GM12878 (cell line): ENCODE measurements at regions not wholly inside any gene's neighbourhood (a gene's known extent, or its start where the extent isn't known, plus 50 kb on each side); places are given as distances from the start of the nearest gene placed in this dataset.
"Not testable (repeated sequence)": the region's sequence is repeated elsewhere in the genome, so short reads cannot be mapped to it uniquely, and the experiment has no call there.

ENCODE experiments used
- ATAC-seq: fragments of 200-7000 bp; cut with Tn5 transposase; 3 replicates; pipeline ENCODE4 v1.9.1; 2020; ENCODE audit warnings: mild to moderate bottlenecking, moderate library complexity
- BruUV-seq: library from RNA; stranded (reverse); fragments of 400-500 nt; replicated peaks from 2 replicates; lab custom pipeline; 2021; lab: Mats Ljungman, UMichigan
- CTCF ChIA-PET: fragments of 300-600 bp; sonication (Branson Sonifier 250); formaldehyde crosslinking; extraction: SDS; loops from one replicate; lab custom pipeline; 2021; ENCODE audit warnings: inconsistent platforms; lab: Yijun Ruan, JAX
- POLR2A ChIA-PET: fragments of 350-600 bp; formaldehyde crosslinking; extraction: SDS; loops from one replicate; lab custom pipeline; 2021; ENCODE audit warnings: inconsistent platforms; lab: Charles Lee
- RAD21 ChIA-PET: fragments of 300-600 bp; sonication (Branson Sonifier 250); formaldehyde crosslinking; loops from one replicate; lab custom pipeline; 2023; ENCODE audit warnings: antibody characterized with exemption; ENCODE audit not compliant: unreplicated experiment; lab: Charles Lee
- SMC1A ChIA-PET: fragments of 300-600 bp; sonication (Branson Sonifier 250); formaldehyde crosslinking; loops from one replicate; lab custom pipeline; 2023; ENCODE audit not compliant: unreplicated experiment, uncharacterized antibody; lab: Charles Lee
- DNase-seq: peaks from one replicate; pipeline ENCODE4 v3.0.0-alpha.2; 2011; ENCODE audit warnings: low read depth, low spot score
- FAIRE-seq: peaks from 3 replicates; lab custom pipeline; 2011; peaks lifted over from hg19 to GRCh38; lab: Jason Lieb, UNC
- H2AFZ ChIP-seq: 2 replicates; pipeline ENCODE4 v1.6.0; 2011; ENCODE audit warnings: low read depth, low read length, control low read depth; ENCODE audit not compliant: control insufficient read depth
- H3K27ac ChIP-seq: 2 replicates; pipeline ENCODE4 v1.5.1; 2011; ENCODE audit warnings: control low read depth; ENCODE audit not compliant: control insufficient read depth, insufficient read depth
- H3K27me3 ChIP-seq, 2 experiments: replicated peaks in 1 of 2; 2 replicates each; pipeline versions ENCODE4 v1.6.0 to v1.6.1; 2011; ENCODE audit warnings: low read length in 1 of 2; ENCODE audit not compliant: control insufficient read depth in 2 of 2, insufficient read depth in 2 of 2
- H3K36me3 ChIP-seq, 2 experiments: 2 replicates each; pipeline ENCODE4 v1.5.1; 2011; ENCODE audit warnings: low read length in 1 of 2; ENCODE audit not compliant: control insufficient read depth in 2 of 2, insufficient read depth in 2 of 2
- H3K4me1 ChIP-seq: 2 replicates; pipeline ENCODE4 v1.6.1; 2011; ENCODE audit warnings: mild to moderate bottlenecking, low read length, moderate library complexity, mixed read lengths; ENCODE audit not compliant: control insufficient read depth, insufficient read depth
- H3K4me2 ChIP-seq: 2 replicates; pipeline ENCODE4 v1.6.0; 2011; ENCODE audit warnings: control low read depth; ENCODE audit not compliant: control insufficient read depth, insufficient read depth
- H3K4me3 ChIP-seq: fragments of 200-600 bp; sonication (generic); 2 replicates; pipeline ENCODE4 v1.5.1; 2016
- H3K79me2 ChIP-seq: 2 replicates; pipeline ENCODE4 v1.6.0; 2011; ENCODE audit warnings: low read length; ENCODE audit not compliant: control insufficient read depth, insufficient read depth
- H3K9ac ChIP-seq: 2 replicates; pipeline ENCODE4 v1.8.0; 2011; ENCODE audit warnings: low read length, control low read depth, mixed read lengths; ENCODE audit not compliant: control insufficient read depth, insufficient read depth
- H3K9me3 ChIP-seq: replicated peaks from 3 replicates; pipeline ENCODE4 v1.5.1; 2011; ENCODE audit warnings: mild to moderate bottlenecking, low read length; ENCODE audit not compliant: control insufficient read depth, insufficient read depth
- H4K20me1 ChIP-seq: 2 replicates; pipeline ENCODE4 v1.6.0; 2011; ENCODE audit not compliant: control insufficient read depth, insufficient read depth
- BCL11A ChIP-seq: IDR thresholded peaks from 2 replicates; pipeline ENCODE4 v1.6.1; 2011; ENCODE audit warnings: low read depth, low read length
- GABPA ChIP-seq: IDR thresholded peaks from 2 replicates; pipeline ENCODE4 v1.6.1; 2014; ENCODE audit warnings: antibody characterized with exemption, low read depth, mild to moderate bottlenecking, inconsistent platforms
- KAT2A ChIP-seq: conservative IDR thresholded peaks from 2 replicates; pipeline ENCODE4 v1.6.1; 2011; ENCODE audit warnings: low read depth, low read length; ENCODE audit not compliant: control insufficient read depth
- SIN3A ChIP-seq: IDR thresholded peaks from 2 replicates; pipeline ENCODE4 v1.6.1; 2012; ENCODE audit warnings: low read depth, low read length, improper control_type of control experiment
- TCF3 ChIP-seq: IDR thresholded peaks from 2 replicates; pipeline ENCODE4 v1.6.1; 2012; ENCODE audit warnings: low read depth, mild to moderate bottlenecking, low read length, borderline replicate concordance; ENCODE audit not compliant: insufficient read depth
- WGBS: methylation state at CpG from one replicate; pipeline ENCODE4 v1.1.6; 2016; ENCODE audit warnings: low lambda C conversion rate; ENCODE audit not compliant: insufficient replicate concordance, insufficient coverage; ENCODE audit errors: missing lambda C conversion rate; 5-methylcytosine and 5-hydroxymethylcytosine counted together
- in situ Hi-C: fragments of 300-500 bp; cut with MboI; formaldehyde crosslinking; loops from 9 replicates; pipeline ENCODE4 v1.14.3; 2018; ENCODE audit warnings: mixed read lengths
- intact Hi-C: fragments of 100-400 bp; cut with micrococcal nuclease; formaldehyde crosslinking; loops from one replicate; pipeline ENCODE4 v1.14.2; 2022; ENCODE audit not compliant: unreplicated experiment
- TF ChIP-seq, protein P1 (sequence below): fragments of 450-650 bp; IDR thresholded peaks from 2 replicates; pipeline ENCODE4 v1.6.1; 2017; ENCODE audit warnings: mild to moderate bottlenecking, moderate library complexity

DNA sequence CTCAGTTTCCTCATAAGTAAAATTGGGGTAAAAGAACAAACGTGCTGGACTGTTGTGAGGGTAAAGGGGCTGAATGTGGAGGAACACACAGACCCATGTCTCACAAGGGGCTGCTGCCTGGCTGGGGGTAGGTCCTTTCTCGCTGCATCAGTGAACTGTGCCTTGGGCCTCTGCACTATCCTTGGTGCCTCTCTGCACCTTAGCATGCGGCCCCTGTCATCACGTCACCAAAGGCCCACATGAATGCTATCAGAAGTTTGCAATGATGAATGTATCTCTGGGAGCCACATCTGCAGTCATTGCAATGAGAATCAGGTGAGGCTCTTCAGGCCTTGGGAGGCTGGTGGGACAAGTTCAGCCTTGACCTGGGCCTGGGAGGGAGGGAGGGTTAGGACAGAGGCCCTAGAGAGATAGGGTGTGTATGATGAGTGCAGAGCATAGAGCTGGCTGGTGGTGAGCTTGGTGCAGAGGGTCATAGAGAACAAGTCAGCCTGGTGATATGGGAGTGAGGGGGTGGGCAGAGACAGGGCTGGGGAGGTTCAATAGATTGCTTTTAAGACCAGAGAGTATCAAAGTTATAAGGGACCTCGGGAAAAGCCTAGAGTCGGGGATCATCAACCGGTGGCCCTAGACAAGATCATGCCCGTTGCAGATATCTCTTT lies 308.4 kb downstream of the RPS24 start (continued):
- TF ChIP-seq, protein P1, sequence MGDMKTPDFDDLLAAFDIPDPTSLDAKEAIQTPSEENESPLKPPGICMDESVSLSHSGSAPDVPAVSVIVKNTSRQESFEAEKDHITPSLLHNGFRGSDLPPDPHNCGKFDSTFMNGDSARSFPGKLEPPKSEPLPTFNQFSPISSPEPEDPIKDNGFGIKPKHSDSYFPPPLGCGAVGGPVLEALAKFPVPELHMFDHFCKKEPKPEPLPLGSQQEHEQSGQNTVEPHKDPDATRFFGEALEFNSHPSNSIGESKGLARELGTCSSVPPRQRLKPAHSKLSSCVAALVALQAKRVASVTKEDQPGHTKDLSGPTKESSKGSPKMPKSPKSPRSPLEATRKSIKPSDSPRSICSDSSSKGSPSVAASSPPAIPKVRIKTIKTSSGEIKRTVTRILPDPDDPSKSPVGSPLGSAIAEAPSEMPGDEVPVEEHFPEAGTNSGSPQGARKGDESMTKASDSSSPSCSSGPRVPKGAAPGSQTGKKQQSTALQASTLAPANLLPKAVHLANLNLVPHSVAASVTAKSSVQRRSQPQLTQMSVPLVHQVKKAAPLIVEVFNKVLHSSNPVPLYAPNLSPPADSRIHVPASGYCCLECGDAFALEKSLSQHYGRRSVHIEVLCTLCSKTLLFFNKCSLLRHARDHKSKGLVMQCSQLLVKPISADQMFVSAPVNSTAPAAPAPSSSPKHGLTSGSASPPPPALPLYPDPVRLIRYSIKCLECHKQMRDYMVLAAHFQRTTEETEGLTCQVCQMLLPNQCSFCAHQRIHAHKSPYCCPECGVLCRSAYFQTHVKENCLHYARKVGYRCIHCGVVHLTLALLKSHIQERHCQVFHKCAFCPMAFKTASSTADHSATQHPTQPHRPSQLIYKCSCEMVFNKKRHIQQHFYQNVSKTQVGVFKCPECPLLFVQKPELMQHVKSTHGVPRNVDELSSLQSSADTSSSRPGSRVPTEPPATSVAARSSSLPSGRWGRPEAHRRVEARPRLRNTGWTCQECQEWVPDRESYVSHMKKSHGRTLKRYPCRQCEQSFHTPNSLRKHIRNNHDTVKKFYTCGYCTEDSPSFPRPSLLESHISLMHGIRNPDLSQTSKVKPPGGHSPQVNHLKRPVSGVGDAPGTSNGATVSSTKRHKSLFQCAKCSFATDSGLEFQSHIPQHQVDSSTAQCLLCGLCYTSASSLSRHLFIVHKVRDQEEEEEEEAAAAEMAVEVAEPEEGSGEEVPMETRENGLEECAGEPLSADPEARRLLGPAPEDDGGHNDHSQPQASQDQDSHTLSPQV, result no peak
- TF ChIP-seq TCF3 (no peak), GABPA (no peak)
- TF ChIP-seq, all 136 proteins: peak for 0

DNA sequence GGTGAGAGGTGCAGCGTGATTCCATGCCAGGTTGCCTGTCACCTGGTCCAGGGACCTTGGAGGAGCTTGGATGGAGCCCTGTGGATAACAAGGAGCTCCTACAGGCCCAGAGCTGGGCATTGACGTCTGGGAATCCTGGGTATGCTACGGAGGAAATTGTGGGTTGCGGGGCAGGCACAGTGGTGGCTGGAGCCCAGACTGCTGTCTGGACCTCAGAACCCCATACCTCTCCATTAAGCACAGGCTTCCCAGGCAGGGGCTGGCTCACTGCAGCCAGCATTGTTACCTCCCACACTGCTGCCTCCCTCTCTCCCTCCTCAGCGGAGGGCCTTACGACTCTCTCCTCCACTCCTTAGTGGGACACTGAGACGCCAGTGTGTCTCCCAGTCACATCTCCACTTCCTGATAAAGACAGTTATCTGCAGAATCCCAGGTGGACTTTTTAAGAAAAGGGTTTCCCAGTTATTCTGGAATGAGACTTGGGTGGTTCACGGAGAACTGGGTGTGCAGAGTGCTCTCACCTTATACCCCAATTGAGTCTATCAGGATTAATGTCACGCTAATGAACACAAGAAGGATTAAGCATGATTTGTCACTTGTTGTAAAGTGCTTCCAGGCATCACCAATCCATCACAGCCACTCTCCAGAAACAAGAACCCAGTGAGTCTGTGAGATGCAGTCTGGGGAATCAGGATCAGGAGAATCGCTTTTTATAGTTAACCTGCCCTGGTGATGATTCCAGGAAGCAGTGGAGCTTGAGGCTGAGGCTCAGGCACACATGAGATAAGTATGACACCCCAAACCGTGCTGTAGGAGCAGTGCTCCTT lies 309.4 kb downstream of the RPS24 start:
- in situ Hi-C loops (no loop called here), intact Hi-C loops (no loop called here)
- Histone ChIP-seq H3K9me3 (no peaks in the 10 kb centered on the region), H3K36me3 (no peaks in the 10 kb centered on the region), H2AFZ (no peak overlapping the region), H3K4me3 (no peak overlapping the region), H3K9ac (no peak overlapping the region), H3K27me3 (no peaks in the 10 kb centered on the region; a peak in 2 of 4 replicates), H3K4me1 (no peaks in the 10 kb centered on the region), H3K4me2 (no peak overlapping the region), H3K27ac (no peak overlapping the region), H3K79me2 (no peaks in the 10 kb centered on the region), H4K20me1 (no peaks in the 10 kb centered on the region)
- 28% methylated on average over 11 of the region's 11 CpGs for WGBS
- ATAC-seq (no peak), DNase-seq (no peak), FAIRE-seq (no peak)
- POLR2A ChIA-PET, result no interaction called here
- no TSS peak for BruUV-seq
- SMC1A ChIA-PET, result no interaction called here
- CTCF ChIA-PET, result no interaction called here
- RAD21 ChIA-PET, result no interaction called here
- TF ChIP-seq KAT2A (no peak), SIN3A (no peak), BCL11A (no peak)
- TF ChIP-seq, all 136 proteins: peak for 0

DNA sequence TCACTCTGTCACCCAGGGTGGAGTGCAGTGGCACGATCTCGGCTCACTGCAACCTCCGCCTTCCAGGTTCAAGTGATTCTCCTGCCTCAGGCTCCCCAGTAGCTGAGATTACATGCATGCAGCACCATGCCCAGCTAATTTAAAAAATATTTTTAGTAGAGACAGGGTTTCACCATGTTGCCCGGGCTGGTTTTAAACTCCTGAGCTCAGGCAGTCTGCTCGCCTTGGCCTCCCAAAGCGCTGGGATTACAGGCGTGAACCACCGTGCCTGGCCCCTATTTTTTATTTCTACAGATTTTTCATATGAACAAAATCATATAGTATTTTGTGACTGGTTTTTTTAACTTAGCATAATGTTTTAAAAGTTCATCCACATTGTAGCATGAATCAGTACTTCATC lies 310.6 kb downstream of the RPS24 start:
- CTCF ChIA-PET, ATAC-seq, DNase-seq, H3K79me2 ChIP-seq, POLR2A ChIA-PET, RAD21 ChIA-PET, H3K27ac ChIP-seq, H2AFZ ChIP-seq, H3K9me3 ChIP-seq, H3K4me1 ChIP-seq, H4K20me1 ChIP-seq, FAIRE-seq, H3K4me2 ChIP-seq, H3K36me3 ChIP-seq, H3K27me3 ChIP-seq, BruUV-seq, H3K4me3 ChIP-seq, in situ Hi-C loops, intact Hi-C loops, H3K9ac ChIP-seq, SMC1A ChIA-PET: not testable (repeated sequence)
- WGBS, result 61% methylated on average over 8 of the region's 8 CpGs
